HG02623 (cell line): ENCODE measurements at regions not wholly inside any gene's neighbourhood (a gene's known extent, or its start where the extent isn't known, plus 50 kb on each side); places are given as distances from the start of the nearest gene placed in this dataset.
"Not testable (repeated sequence)": the region's sequence is repeated elsewhere in the genome, so short reads cannot be mapped to it uniquely, and the experiment has no call there.

Source experiments
- ATAC-seq: cut with Tn5 transposase; IDR thresholded peaks from one replicate; pipeline ENCODE4 v1.9.1; 2021; ENCODE audit warnings: moderate library complexity; ENCODE audit not compliant: unreplicated experiment

GRCh38 chr3:153640689-153641665, 479.0 kb downstream of the RAP2B start:
- no peak for ATAC-seq

- ATAC-seq, result not testable (repeated sequence)
These were observed 478.6 kb upstream of the ARHGEF26 start for GRCh38 chr3:153642576-153642975.

- ATAC-seq, result not testable (repeated sequence)
These were observed 477.7 kb upstream of the ARHGEF26 start for GRCh38 chr3:153643471-153643870.

GRCh38 chr3:153649286-153649839, 471.8 kb upstream of the ARHGEF26 start:
- ATAC-seq, result no peak

- no peak for ATAC-seq
These were observed 469.1 kb upstream of the ARHGEF26 start for GRCh38 chr3:153652076-153652475.

- ATAC-seq, result no peak
These were observed 464.1 kb upstream of the ARHGEF26 start for GRCh38 chr3:153657046-153657445.

- ATAC-seq, result no peak
These were observed 463.7 kb upstream of the ARHGEF26 start for GRCh38 chr3:153657461-153657860.

- no peak for ATAC-seq
These were observed 463.1 kb upstream of the ARHGEF26 start for GRCh38 chr3:153658136-153658535.

- ATAC-seq, result no peak
These were observed 454.0 kb upstream of the ARHGEF26 start for GRCh38 chr3:153666991-153667740.

- ATAC-seq, result no peak
These were observed 451.7 kb upstream of the ARHGEF26 start for GRCh38 chr3:153669527-153669926.

- ATAC-seq, result no peak
These were observed 450.6 kb upstream of the ARHGEF26 start for GRCh38 chr3:153670577-153670976.

- ATAC-seq, result no peak
These were observed 447.3 kb upstream of the ARHGEF26 start for GRCh38 chr3:153673853-153674252.

- ATAC-seq, result no peak
These were observed 441.5 kb upstream of the ARHGEF26 start for GRCh38 chr3:153679714-153680113.

GRCh38 chr3:153680526-153680925, 440.7 kb upstream of the ARHGEF26 start:
- ATAC-seq, result no peak

- no peak for ATAC-seq
These were observed 440.1 kb upstream of the ARHGEF26 start for GRCh38 chr3:153681057-153681456.

- no peak for ATAC-seq
These were observed 432.7 kb upstream of the ARHGEF26 start for GRCh38 chr3:153688301-153689120.

- ATAC-seq, result no peak
These were observed 428.0 kb upstream of the ARHGEF26 start for GRCh38 chr3:153693207-153693606.

- ATAC-seq, result no peak
These were observed 419.1 kb upstream of the ARHGEF26 start for GRCh38 chr3:153702106-153702505.

GRCh38 chr3:153704115-153704514, 417.1 kb upstream of the ARHGEF26 start:
- no peak for ATAC-seq

GRCh38 chr3:153706706-153707105, 414.5 kb upstream of the ARHGEF26 start:
- no peak for ATAC-seq

GRCh38 chr3:153714016-153714415, 407.2 kb upstream of the ARHGEF26 start:
- ATAC-seq, result no peak
